Neuronal stem cell (in vitro differentiated cells): ENCODE measurements at regions not wholly inside any gene's neighbourhood (a gene's known extent, or its start where the extent isn't known, plus 50 kb on each side); places are given as distances from the start of the nearest gene placed in this dataset.

Experiments
- DNase-seq: peaks from one replicate; pipeline ENCODE4 v3.0.0-alpha.2; 2013; ENCODE audit warnings: low spot score
- H2AFZ ChIP-seq: one replicate; pipeline ENCODE4 v1.6.1; 2013; ENCODE audit warnings: mild to moderate bottlenecking, low read length, inconsistent platforms
- H2AK5ac ChIP-seq: 2 replicates; pipeline ENCODE4 v1.6.1; 2013; ENCODE audit warnings: low read depth, mild to moderate bottlenecking, inconsistent platforms, low read length, moderate library complexity, mixed read lengths
- H2BK120ac ChIP-seq: 2 replicates; pipeline ENCODE4 v1.6.1; 2013; ENCODE audit warnings: low read depth, mild to moderate bottlenecking, inconsistent platforms, low read length, moderate library complexity, mixed read lengths
- H2BK12ac ChIP-seq: one replicate; pipeline ENCODE4 v1.6.1; 2013; ENCODE audit warnings: low read length, inconsistent platforms
- H2BK15ac ChIP-seq: 2 replicates; pipeline ENCODE4 v1.6.1; 2013; ENCODE audit warnings: mild to moderate bottlenecking, low read length, inconsistent platforms, mixed read lengths
- H2BK5ac ChIP-seq: one replicate; pipeline ENCODE4 v1.6.1; 2013; ENCODE audit warnings: inconsistent platforms, mild to moderate bottlenecking, low read length, moderate library complexity
- H3K14ac ChIP-seq: one replicate; pipeline ENCODE4 v1.6.1; 2013; ENCODE audit warnings: low read length, inconsistent platforms
- H3K18ac ChIP-seq: 2 replicates; pipeline ENCODE4 v1.6.1; 2013; ENCODE audit warnings: low read length, inconsistent platforms
- H3K23ac ChIP-seq: 2 replicates; pipeline ENCODE4 v1.6.1; 2013; ENCODE audit warnings: low read depth, mild to moderate bottlenecking, mixed read lengths, low read length, inconsistent platforms; ENCODE audit not compliant: poor library complexity
- H3K27ac ChIP-seq: replicated peaks from 3 replicates; pipeline ENCODE4 v1.5.1; 2013; ENCODE audit warnings: low read length, inconsistent platforms
- H3K27me3 ChIP-seq, 3 experiments: 2 replicates each; pipeline ENCODE4 v1.6.1; 2013; ENCODE audit warnings: low read length in 3 of 3, mild to moderate bottlenecking in 2 of 3, inconsistent platforms in 1 of 3, low read depth in 1 of 3, mixed read lengths in 1 of 3, moderate library complexity in 1 of 3; ENCODE audit not compliant: control insufficient read depth in 3 of 3, insufficient read depth in 3 of 3
- H3K36me3 ChIP-seq, 2 donors: replicated peaks in 1 of 2; 2 replicates each; pipeline ENCODE4 v1.6.1; 2013; ENCODE audit warnings: low read length in 2 of 2; ENCODE audit not compliant: control insufficient read depth in 2 of 2, insufficient read depth in 2 of 2
- H3K4ac ChIP-seq: 2 replicates; pipeline ENCODE4 v1.6.1; 2013; ENCODE audit warnings: inconsistent platforms, mild to moderate bottlenecking, low read length, moderate library complexity
- H3K4me1 ChIP-seq, 2 donors: 1 replicate in 1 of 2; 2 replicates in 1 of 2; pipeline ENCODE4 v1.6.1; 2013; ENCODE audit warnings: low read length in 2 of 2, low read depth in 1 of 2; ENCODE audit not compliant: control insufficient read depth in 2 of 2, insufficient read depth in 1 of 2
- H3K4me2 ChIP-seq: one replicate; pipeline ENCODE4 v1.6.1; 2013; ENCODE audit warnings: mild to moderate bottlenecking, low read length, inconsistent platforms; ENCODE audit not compliant: insufficient read depth, poor library complexity, severe bottlenecking
- H3K4me3 ChIP-seq, 2 donors: 2 replicates each; pipeline ENCODE4 v1.5.1; 2013; ENCODE audit warnings: low read length in 2 of 2, mild to moderate bottlenecking in 2 of 2, inconsistent platforms in 1 of 2, moderate library complexity in 1 of 2
- H3K79me1 ChIP-seq: one replicate; pipeline ENCODE4 v1.6.1; 2013; ENCODE audit warnings: low read depth, mild to moderate bottlenecking, inconsistent platforms, low read length, moderate library complexity
- H3K9ac ChIP-seq: one replicate; pipeline ENCODE4 v1.6.1; 2013; ENCODE audit warnings: mild to moderate bottlenecking, low read depth, low read length, inconsistent platforms; ENCODE audit not compliant: poor library complexity
- H3K9me3 ChIP-seq, 2 donors: replicated peaks in 1 of 2; 2 replicates each; pipeline versions ENCODE3 to v1.6.1; 2013; ENCODE audit warnings: low read length in 2 of 2, mild to moderate bottlenecking in 2 of 2, inconsistent platforms in 1 of 2, low read depth in 1 of 2, mixed read lengths in 1 of 2, moderate library complexity in 1 of 2; ENCODE audit not compliant: control insufficient read depth in 2 of 2, insufficient read depth in 1 of 2
- H4K8ac ChIP-seq: one replicate; pipeline ENCODE4 v1.6.1; 2013; ENCODE audit warnings: low read depth, mild to moderate bottlenecking, inconsistent platforms, low read length, moderate library complexity
- H4K91ac ChIP-seq: one replicate; pipeline ENCODE4 v1.6.1; 2013; ENCODE audit warnings: low read length, low read depth, mild to moderate bottlenecking, inconsistent platforms; ENCODE audit not compliant: poor library complexity
- WGBS, 2 donors: extraction: QIAGEN DNeasy Blood & Tissue Kit; methylation state at CpG; one replicate each; pipeline ENCODE4 v1.1.7; 2013; ENCODE audit warnings: missing lambda C conversion rate in 2 of 2, mixed read lengths in 1 of 2; ENCODE audit not compliant: insufficient read length in 2 of 2, insufficient replicate concordance in 1 of 2; ENCODE audit errors: extremely low coverage in 2 of 2; 5-methylcytosine and 5-hydroxymethylcytosine counted together

- WGBS, 2 donors = no CpG with 5 or more reads among the region's 4 CpGs
- H3K18ac ChIP-seq = no peak overlapping the region
Measured at GRCh38 chr6:163991321-163991720, 576.8 kb downstream of the QKI start.

GRCh38 chr6:163986313-163986712 lies 571.8 kb downstream of the QKI start:
- Histone ChIP-seq H3K9ac (no peak overlapping the region), H3K4ac (no peak overlapping the region), H3K14ac (peak overlapping the region; percentile 39), H3K4me1 (peaks cover 10 to 11% of the 10 kb centered on the region in 2 donors), H3K27ac (no peak overlapping the region), H2BK5ac (no peak overlapping the region), H2BK120ac (no peak overlapping the region), H2AFZ (peak overlapping the region; percentile 39), H2AK5ac (peak overlapping the region; percentile 30), H3K18ac (peak overlapping the region; percentile 67), H3K4me2 (no peak overlapping the region), H3K23ac (peak overlapping the region; percentile 3), H2BK15ac (no peak overlapping the region), H4K91ac (peak overlapping the region; percentile 20), H3K36me3 (no peaks in the 10 kb centered on the region), H4K8ac (no peak overlapping the region), H3K27me3 (peaks cover 0 to 2% (median 0%) of the 10 kb centered on the region in 3 experiments), H3K79me1 (no peaks in the 10 kb centered on the region), H2BK12ac (peak overlapping the region; percentile 67), H3K9me3 (peaks cover 3 to 4% of the 10 kb centered on the region in 2 donors), H3K4me3 (no peak overlapping the region)
- WGBS, 2 donors = no CpG with 5 or more reads among the region's 5 CpGs
- no peak for DNase-seq

More at GRCh38 chr6:163991321-163991720, 576.8 kb downstream of the QKI start:
- peak overlapping the region; percentile 18 for H2AFZ ChIP-seq
- no peak for DNase-seq
- H2BK12ac ChIP-seq = no peak overlapping the region
- no peaks in the 10 kb centered on the region for H3K79me1 ChIP-seq
- H2BK15ac ChIP-seq = no peak overlapping the region
- H3K9me3 ChIP-seq = peaks cover 0 to 2% of the 10 kb centered on the region in 2 donors
- H3K14ac ChIP-seq = no peak overlapping the region
- no peak overlapping the region for H2AK5ac ChIP-seq
- no peak overlapping the region for H3K27ac ChIP-seq
- no peak overlapping the region for H4K91ac ChIP-seq
- H3K23ac ChIP-seq = no peak overlapping the region
- peaks cover 0 to 1% of the 10 kb centered on the region in 2 donors for H3K4me1 ChIP-seq
- H3K27me3 ChIP-seq = no peaks in the 10 kb centered on the region
- H4K8ac ChIP-seq = no peak overlapping the region
- H3K4ac ChIP-seq = no peak overlapping the region
- no peak overlapping the region for H3K4me3 ChIP-seq
- no peak overlapping the region for H3K4me2 ChIP-seq
- no peaks in the 10 kb centered on the region for H3K36me3 ChIP-seq
- H3K9ac ChIP-seq = no peak overlapping the region
- H2BK120ac ChIP-seq = no peak overlapping the region
- no peak overlapping the region for H2BK5ac ChIP-seq

DNA sequence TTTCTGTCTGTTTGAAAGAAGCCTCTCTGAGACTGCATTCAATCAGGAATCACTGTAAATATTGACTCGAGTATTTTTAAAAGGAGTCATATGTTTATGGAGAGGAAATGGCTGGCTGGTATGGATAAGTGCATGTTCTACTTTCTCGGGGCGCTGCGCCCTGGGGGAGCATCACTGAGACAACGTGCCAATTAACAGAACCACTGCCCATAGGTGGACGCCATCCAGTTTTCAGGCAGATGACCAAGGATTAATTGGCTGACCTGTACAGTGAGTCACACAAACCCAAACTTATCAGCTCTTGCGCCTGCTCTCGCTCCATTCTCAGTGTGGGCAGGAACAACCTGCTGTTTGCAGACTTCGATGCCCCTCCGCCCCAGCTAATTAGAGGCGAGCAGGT lies 571.2 kb downstream of the QKI start:
- H3K27ac ChIP-seq = no peak overlapping the region
- no peak overlapping the region for H2BK5ac ChIP-seq
- no peak overlapping the region for H4K8ac ChIP-seq
- H4K91ac ChIP-seq = no peak overlapping the region
- peaks cover 0 to 2% (median 0%) of the 10 kb centered on the region in 3 experiments for H3K27me3 ChIP-seq
- H2BK15ac ChIP-seq = no peak overlapping the region
- no peak overlapping the region for H2BK120ac ChIP-seq
- H3K9me3 ChIP-seq = peaks cover 3 to 4% of the 10 kb centered on the region in 2 donors
- no peak overlapping the region for H3K4me3 ChIP-seq
- H3K4me2 ChIP-seq = no peak overlapping the region
- H2AFZ ChIP-seq = peak overlapping the region; percentile 39
- H3K9ac ChIP-seq = no peak overlapping the region
- no peak overlapping the region for H3K4ac ChIP-seq
- H3K14ac ChIP-seq = no peak overlapping the region
- H3K18ac ChIP-seq = no peak overlapping the region
- H3K79me1 ChIP-seq = no peaks in the 10 kb centered on the region
- H2BK12ac ChIP-seq = no peak overlapping the region
- no peak for DNase-seq
- H3K23ac ChIP-seq = no peak overlapping the region
- no peaks in the 10 kb centered on the region for H3K36me3 ChIP-seq
- peak overlapping the region; percentile 30 for H2AK5ac ChIP-seq
- no CpG with 5 or more reads among the region's 11 CpGs for WGBS, 2 donors
- H3K4me1 ChIP-seq = peaks cover 10 to 11% of the 10 kb centered on the region in 2 donors

GRCh38 chr6:163985040-163985439 lies 570.5 kb downstream of the QKI start:
- Histone ChIP-seq H2BK5ac (no peak overlapping the region), H2BK15ac (no peak overlapping the region), H4K91ac (no peak overlapping the region), H3K4ac (no peak overlapping the region), H3K14ac (no peak overlapping the region), H3K36me3 (no peaks in the 10 kb centered on the region), H3K18ac (no peak overlapping the region), H3K4me3 (no peak overlapping the region), H3K27ac (no peak overlapping the region), H3K9ac (no peak overlapping the region), H2AK5ac (no peak overlapping the region), H3K79me1 (no peaks in the 10 kb centered on the region), H2BK120ac (no peak overlapping the region), H2AFZ (peak overlapping the region; percentile 13), H3K23ac (no peak overlapping the region), H3K27me3 (peaks cover 0 to 2% (median 0%) of the 10 kb centered on the region in 3 experiments), H3K4me1 (peaks cover 10 to 11% of the 10 kb centered on the region in 2 donors), H2BK12ac (no peak overlapping the region), H4K8ac (no peak overlapping the region), H3K4me2 (no peak overlapping the region), H3K9me3 (peaks cover 4% of the 10 kb centered on the region in 2 donors)
- DNase-seq = no peak
- WGBS, 2 donors = no CpG with 5 or more reads among the region's 1 CpG
